H1 (cell line): ENCODE measurements at regions not wholly inside any gene's neighbourhood (a gene's known extent, or its start where the extent isn't known, plus 50 kb on each side); places are given as distances from the start of the nearest gene placed in this dataset.

Experiments used
- CHD2 ChIP-seq: IDR thresholded peaks from 2 replicates; pipeline ENCODE4 v1.6.1; 2012; ENCODE audit warnings: low read length, improper control_type of control experiment
- CREB1 ChIP-seq: IDR thresholded peaks from 2 replicates; pipeline ENCODE4 v1.6.1; 2012; ENCODE audit warnings: inconsistent platforms
- GTF2F1 ChIP-seq: IDR thresholded peaks from 2 replicates; pipeline ENCODE4 v1.6.1; 2012; ENCODE audit warnings: low read depth, low read length, improper control_type of control experiment, borderline replicate concordance
- KDM4A ChIP-seq: IDR thresholded peaks from one replicate; pipeline ENCODE4 v1.7.1; 2012; ENCODE audit warnings: low read depth, mild to moderate bottlenecking, moderate library complexity, low read length, inconsistent platforms; ENCODE audit not compliant: severe bottlenecking
- RAD21 ChIP-seq, 2 experiments: IDR thresholded peaks in 1 of 2; conservative IDR thresholded peaks in 1 of 2; 2 replicates each; pipeline ENCODE4 v1.6.1; 2011; ENCODE audit warnings: low read depth in 2 of 2, low read length in 2 of 2, improper control_type of control experiment in 1 of 2, inconsistent platforms in 1 of 2, mild to moderate bottlenecking in 1 of 2, moderate library complexity in 1 of 2
- SIRT6 ChIP-seq: IDR thresholded peaks from one replicate; pipeline ENCODE4 v1.7.1; 2012; ENCODE audit warnings: low read length, inconsistent platforms
- TAF1 ChIP-seq: IDR thresholded peaks from 2 replicates; pipeline ENCODE4 v1.6.1; 2011; ENCODE audit warnings: mild to moderate bottlenecking, low read depth, low read length
- TCF12 ChIP-seq: IDR thresholded peaks from 2 replicates; pipeline ENCODE4 v1.6.1; 2011; ENCODE audit warnings: low read depth, mild to moderate bottlenecking, low read length
- YY1 ChIP-seq: IDR thresholded peaks from 2 replicates; pipeline ENCODE4 v1.6.1; 2011; ENCODE audit warnings: low read depth, mild to moderate bottlenecking, low read length

- no peak for TF ChIP-seq SIRT6
- no peak for TF ChIP-seq TAF1
- no peak for TF ChIP-seq CREB1
- TF ChIP-seq RAD21 (IDR thresholded peaks at IDR 0.05 in 1 of 2, conservative IDR thresholded peaks at IDR 0.05 in 1 of 2; ENCODE audit: low read depth in 2 of 2, low read length in 2 of 2) = no peak
- no peak for TF ChIP-seq CHD2
- no peak for TF ChIP-seq TCF12
- no peak for TF ChIP-seq YY1
- TF ChIP-seq GTF2F1 = no peak
- no peak for TF ChIP-seq KDM4A
- TF ChIP-seq, all 59 proteins: peak for 0
Measured at GRCh38 chr11:127738771-127739286, 738.3 kb upstream of the KIRREL3 start (continued).
